ENCODE measurements at regions not wholly inside any gene's neighbourhood (a gene's known extent, or its start where the extent isn't known, plus 50 kb on each side); places are given as distances from the start of the nearest gene placed in this dataset.

GRCh38 chr12:89991807-89992590 is 283.4 kb upstream of the ATP2B1 start:
- DNase-seq (ENCODE audit: low read depth), result no peak

- no peak for DNase-seq (ENCODE audit: low read depth)
Observed at GRCh38 chr12:89988188-89988915, 279.7 kb upstream of the ATP2B1 start.

GRCh38 chr12:89985935-89986334 is 277.3 kb upstream of the ATP2B1 start:
- DNase-seq (ENCODE audit: low read depth), result no peak

- no peak for DNase-seq (ENCODE audit: low read depth)
Observed at GRCh38 chr12:89984846-89985245, 276.2 kb upstream of the ATP2B1 start.

GRCh38 chr12:89983622-89984021 is 275.0 kb upstream of the ATP2B1 start:
- DNase-seq (ENCODE audit: low read depth), result no peak

GRCh38 chr12:89980236-89980635 is 271.6 kb upstream of the ATP2B1 start:
- DNase-seq (ENCODE audit: low read depth), result no peak

GRCh38 chr12:89977405-89978085 is 268.9 kb upstream of the ATP2B1 start:
- no peak for DNase-seq (ENCODE audit: low read depth)

- no peak for DNase-seq (ENCODE audit: low read depth)
Observed at GRCh38 chr12:89976866-89977265, 268.2 kb upstream of the ATP2B1 start.

GRCh38 chr12:89975574-89975973 is 266.9 kb upstream of the ATP2B1 start:
- no peak for DNase-seq (ENCODE audit: low read depth)

GRCh38 chr12:89971880-89972279 is 263.2 kb upstream of the ATP2B1 start:
- no peak for DNase-seq (ENCODE audit: low read depth)

- no peak for DNase-seq (ENCODE audit: low read depth)
Observed at GRCh38 chr12:89970722-89971121, 262.1 kb upstream of the ATP2B1 start.

GRCh38 chr12:89969093-89969492 is 260.5 kb upstream of the ATP2B1 start:
- no peak for DNase-seq (ENCODE audit: low read depth)

- DNase-seq (ENCODE audit: low read depth), result no peak
Observed at GRCh38 chr12:89968151-89968700, 259.6 kb upstream of the ATP2B1 start.

GRCh38 chr12:89966495-89967240 is 258.0 kb upstream of the ATP2B1 start:
- DNase-seq (ENCODE audit: low read depth), result no peak

GRCh38 chr12:89965993-89966392 is 257.4 kb upstream of the ATP2B1 start:
- DNase-seq (ENCODE audit: low read depth), result no peak

- DNase-seq (ENCODE audit: low read depth), result no peak
Observed at GRCh38 chr12:89962648-89963047, 254.0 kb upstream of the ATP2B1 start.

GRCh38 chr12:89960607-89961394 is 252.2 kb upstream of the ATP2B1 start:
- DNase-seq (ENCODE audit: low read depth), result no peak

GRCh38 chr12:89960011-89960507 is 251.4 kb upstream of the ATP2B1 start:
- no peak for DNase-seq (ENCODE audit: low read depth)

- DNase-seq (ENCODE audit: low read depth), result no peak
Observed at GRCh38 chr12:89959179-89959578, 250.5 kb upstream of the ATP2B1 start.

GRCh38 chr12:89954259-89954658 is 245.6 kb upstream of the ATP2B1 start:
- DNase-seq (ENCODE audit: low read depth), result no peak

GRCh38 chr12:89951694-89952060 is 243.0 kb upstream of the ATP2B1 start:
- DNase-seq (ENCODE audit: low read depth), result no peak

All from stimulated activated CD8-positive, alpha-beta memory T cell treated with anti-CD3 and anti-CD28 coated beads, Interleukin-15, amount 100 ng/mL, for 1 hour (primary cell).